HCT116 (cell line): ENCODE measurements at regions not wholly inside any gene's neighbourhood (a gene's known extent, or its start where the extent isn't known, plus 50 kb on each side); places are given as distances from the start of the nearest gene placed in this dataset.

Experiments
- ATAC-seq: fragments of 200-7000 bp; cut with Tn5 transposase; 2 replicates; pipeline ENCODE4 v1.9.1; 2020; ENCODE audit warnings: mild to moderate bottlenecking, moderate library complexity
- BruUV-seq: library from RNA; stranded (reverse); fragments of 400-500 nt; replicated peaks from 2 replicates; lab custom pipeline; 2021; lab: Mats Ljungman, UMichigan
- CTCF ChIA-PET: fragments of 300-600 bp; sonication (Branson Sonifier 250); formaldehyde crosslinking; loops from one replicate; lab custom pipeline; 2021; ENCODE audit warnings: antibody characterized with exemption; lab: Charles Lee
- POLR2A ChIA-PET: fragments of 300-600, 350-600 bp; sonication (Branson Sonifier 250); formaldehyde crosslinking; loops from one replicate; lab custom pipeline; 2021; ENCODE audit warnings: antibody characterized with exemption; lab: Charles Lee
- RAD21 ChIA-PET, 2 experiments: fragments of 300-600 bp; sonication (Branson Sonifier 250); formaldehyde crosslinking; loops; one replicate each; lab custom pipeline; 2023; ENCODE audit warnings: low total read pairs in 2 of 2; ENCODE audit not compliant: uncharacterized antibody in 2 of 2, unreplicated experiment in 2 of 2, low non-redundant PET in 1 of 2; lab: Charles Lee
- DNase-seq: peaks from one replicate; pipeline ENCODE4 v3.0.0-alpha.2; 2010; ENCODE audit warnings: low read depth, low spot score
- H2AFZ ChIP-seq: fragments of 200-600 bp; shearing (Covaris generic), sonication (generic); 2 replicates; pipeline ENCODE4 v1.6.1; 2017; ENCODE audit warnings: low read depth, mixed run types, mixed read lengths, antibody characterized with exemption, low read length; ENCODE audit not compliant: poor library complexity, severe bottlenecking
- H3K27ac ChIP-seq: 2 replicates; pipeline ENCODE4 v1.5.1; 2012; ENCODE audit warnings: low read depth, low read length
- H3K27me3 ChIP-seq: fragments of 200-600 bp; sonication (generic); 2 replicates; pipeline ENCODE4 v1.6.1; 2016; ENCODE audit warnings: mixed run types, low read length, mixed read lengths; ENCODE audit not compliant: insufficient read depth
- H3K36me3 ChIP-seq, 2 experiments: fragments of 200-500 bp in 1 of 2; fragments of 200-600 bp in 1 of 2; sonication (Bioruptor generic) in 1 of 2; sonication (generic) in 1 of 2; 2 replicates each; pipeline versions ENCODE4 v1.5.1 to v1.6.1; 2014 to 2016; ENCODE audit warnings: low read length in 2 of 2, inconsistent platforms in 1 of 2, mixed read lengths in 1 of 2, mixed run types in 1 of 2; ENCODE audit not compliant: insufficient read depth in 2 of 2, control insufficient read depth in 1 of 2
- H3K4me1 ChIP-seq, 2 experiments: fragments of 200-600 bp in 1 of 2; sonication (generic) in 1 of 2; 2 replicates each; pipeline versions ENCODE4 v1.5.1 to v1.6.1; 2012 to 2017; ENCODE audit warnings: low read length in 2 of 2, inconsistent platforms in 1 of 2, mild to moderate bottlenecking in 1 of 2, mixed read lengths in 1 of 2, mixed run types in 1 of 2, moderate library complexity in 1 of 2; ENCODE audit not compliant: insufficient read depth in 2 of 2, control insufficient read depth in 1 of 2
- H3K4me2 ChIP-seq: fragments of 200-600 bp; sonication (generic); 2 replicates; pipeline ENCODE4 v1.6.1; 2017; ENCODE audit warnings: mixed run types, low read length, mixed read lengths
- H3K4me3 ChIP-seq, 2 experiments: fragments of 200-600 bp in 1 of 2; sonication (generic) in 1 of 2; replicated peaks in 1 of 2; 2 replicates each; pipeline ENCODE4 v1.5.1; 2011 to 2016; ENCODE audit warnings: low read length in 2 of 2, control low read depth in 1 of 2, low read depth in 1 of 2, mild to moderate bottlenecking in 1 of 2, mixed read lengths in 1 of 2, mixed run types in 1 of 2
- H3K79me2 ChIP-seq: fragments of 200-600 bp; sonication (generic); 2 replicates; pipeline ENCODE4 v1.6.1; 2017; ENCODE audit warnings: mild to moderate bottlenecking, mixed run types, low read length, moderate library complexity, mixed read lengths; ENCODE audit not compliant: insufficient read depth
- H3K9ac ChIP-seq: fragments of 200-600 bp; sonication (generic); 2 replicates; pipeline ENCODE4 v1.6.1; 2016; ENCODE audit warnings: low read length, mixed read lengths
- H3K9me2 ChIP-seq: fragments of 200-600 bp; sonication (generic), shearing (Covaris generic); 2 replicates; pipeline ENCODE4 v1.6.1; 2017; ENCODE audit warnings: mixed run types, mild to moderate bottlenecking, moderate library complexity; ENCODE audit not compliant: insufficient read depth
- H3K9me3 ChIP-seq, 2 experiments: fragments of 200-500 bp in 1 of 2; fragments of 200-600 bp in 1 of 2; sonication (Bioruptor generic) in 1 of 2; sonication (generic) in 1 of 2; 2 replicates each; pipeline ENCODE4 v1.6.1; 2014 to 2017; ENCODE audit warnings: low read length in 2 of 2, mixed read lengths in 2 of 2, inconsistent platforms in 1 of 2, low read depth in 1 of 2, mild to moderate bottlenecking in 1 of 2, mixed run types in 1 of 2, moderate library complexity in 1 of 2; ENCODE audit not compliant: control insufficient read depth in 1 of 2, insufficient read depth in 1 of 2
- H4K20me1 ChIP-seq: fragments of 200-600 bp; sonication (generic), shearing (Covaris generic); 2 replicates; pipeline ENCODE4 v1.6.1; 2017; ENCODE audit warnings: mixed run types, mild to moderate bottlenecking, moderate library complexity; ENCODE audit not compliant: insufficient read depth
- CBX3 ChIP-seq: IDR thresholded peaks from 2 replicates; pipeline ENCODE4 v1.6.1; 2012; ENCODE audit warnings: low read depth
- CTCF ChIP-seq, 3 experiments: fragments of 200-600 bp in 1 of 3; sonication (generic) in 1 of 3; IDR thresholded peaks in 2 of 3; conservative IDR thresholded peaks in 1 of 3; 2 replicates each; pipeline ENCODE4 v1.5.1; 2012 to 2017; ENCODE audit warnings: low read depth in 2 of 3, low read length in 2 of 3, antibody characterized with exemption in 1 of 3, borderline replicate concordance in 1 of 3, control low read depth in 1 of 3, mild to moderate bottlenecking in 1 of 3, mixed read lengths in 1 of 3, mixed run types in 1 of 3, moderate library complexity in 1 of 3; ENCODE audit not compliant: insufficient read depth in 1 of 3
- EGR1 ChIP-seq: IDR thresholded peaks from 2 replicates; pipeline ENCODE4 v1.6.1; 2012; ENCODE audit warnings: low read depth
- ELF1 ChIP-seq: IDR thresholded peaks from 2 replicates; pipeline ENCODE4 v1.6.1; 2012; ENCODE audit warnings: low read depth, borderline replicate concordance
- EZH2phosphoT487 ChIP-seq: fragments of 200-600 bp; IDR thresholded peaks from 2 replicates; pipeline ENCODE4 v1.6.1; 2018; ENCODE audit warnings: antibody characterized with exemption, borderline replicate concordance
- FOSL1 ChIP-seq: IDR thresholded peaks from 2 replicates; pipeline ENCODE4 v1.6.1; 2012; ENCODE audit warnings: low read depth
- POLR2A ChIP-seq: IDR thresholded peaks from 2 replicates; pipeline ENCODE4 v1.7.0; 2011; ENCODE audit warnings: borderline replicate concordance; ENCODE audit not compliant: insufficient read depth, insufficient read length; ENCODE audit errors: extremely low read depth
- SIN3A ChIP-seq: IDR thresholded peaks from 2 replicates; pipeline ENCODE4 v1.6.1; 2012; ENCODE audit warnings: low read depth
- SP1 ChIP-seq: IDR thresholded peaks from 2 replicates; pipeline ENCODE4 v1.6.1; 2012; ENCODE audit warnings: low read depth
- YY1 ChIP-seq: IDR thresholded peaks from 2 replicates; pipeline ENCODE4 v1.6.1; 2011; ENCODE audit warnings: low read length, low read depth, moderate library complexity, mild to moderate bottlenecking; ENCODE audit not compliant: insufficient replicate concordance; ENCODE audit errors: extremely low read depth
- ZNF274 ChIP-seq: fragments of 200-500 bp; sonication (Bioruptor generic); IDR thresholded peaks from 2 replicates; pipeline ENCODE4 v1.6.1; 2014; ENCODE audit warnings: mild to moderate bottlenecking, low read depth, low read length, inconsistent platforms
- intact Hi-C: fragments of 100-400 bp; cut with micrococcal nuclease; formaldehyde crosslinking; loops from 2 replicates; pipeline ENCODE4 v1.10.0; 2022
- TF ChIP-seq, protein P1 (sequence below): IDR thresholded peaks from 2 replicates; pipeline ENCODE4 v1.6.1; 2012
- TF ChIP-seq, protein P2 (sequence below): IDR thresholded peaks from 2 replicates; pipeline ENCODE4 v1.6.1; 2012

GRCh38 chr9:71218774-71219173, 97.4 kb upstream of the TRPM3 start:
- RAD21 ChIA-PET = no interaction called here
- Histone ChIP-seq H3K27me3 (no peaks in the 10 kb centered on the region), H3K9me2 (no peaks in the 10 kb centered on the region), H3K4me2 (no peak overlapping the region), H2AFZ (no peak overlapping the region), H3K36me3 (no peaks in the 10 kb centered on the region), H3K27ac (no peak overlapping the region), H3K9me3 (no peaks in the 10 kb centered on the region), H3K4me3 (no peak overlapping the region), H3K79me2 (no peaks in the 10 kb centered on the region), H4K20me1 (no peaks in the 10 kb centered on the region), H3K9ac (no peak overlapping the region), H3K4me1 (no peaks in the 10 kb centered on the region)
- BruUV-seq = no TSS peak
- POLR2A ChIA-PET = no interaction called here
- intact Hi-C loops = no loop called here
- ATAC-seq (no peak), DNase-seq (no peak)
- CTCF ChIA-PET = no interaction called here
- TF ChIP-seq YY1 (no peak), CBX3 (no peak), POLR2A (no peak), FOSL1 (no peak), CTCF (IDR thresholded peaks at IDR 0.05 in 2 of 3, conservative IDR thresholded peaks at IDR 0.05 in 1 of 3; ENCODE audit: borderline replicate concordance in 1 of 3, insufficient read depth in 1 of 3, low read depth in 2 of 3, low read length in 2 of 3) (no peak), ELF1 (no peak), SIN3A (no peak), ZNF274 (no peak), EGR1 (no peak), EZH2phosphoT487 (no peak), SP1 (no peak)
- TF ChIP-seq, protein P1, sequence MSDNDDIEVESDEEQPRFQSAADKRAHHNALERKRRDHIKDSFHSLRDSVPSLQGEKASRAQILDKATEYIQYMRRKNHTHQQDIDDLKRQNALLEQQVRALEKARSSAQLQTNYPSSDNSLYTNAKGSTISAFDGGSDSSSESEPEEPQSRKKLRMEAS = no peak
- TF ChIP-seq, protein P2, sequence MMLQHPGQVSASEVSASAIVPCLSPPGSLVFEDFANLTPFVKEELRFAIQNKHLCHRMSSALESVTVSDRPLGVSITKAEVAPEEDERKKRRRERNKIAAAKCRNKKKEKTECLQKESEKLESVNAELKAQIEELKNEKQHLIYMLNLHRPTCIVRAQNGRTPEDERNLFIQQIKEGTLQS = no peak
